ENCODE measurements at regions not wholly inside any gene's neighbourhood (a gene's known extent, or its start where the extent isn't known, plus 50 kb on each side); places are given as distances from the start of the nearest gene placed in this dataset.
A peak's percentile ranks its signal among the peaks of the same experiment; 100 is the strongest.

DNA sequence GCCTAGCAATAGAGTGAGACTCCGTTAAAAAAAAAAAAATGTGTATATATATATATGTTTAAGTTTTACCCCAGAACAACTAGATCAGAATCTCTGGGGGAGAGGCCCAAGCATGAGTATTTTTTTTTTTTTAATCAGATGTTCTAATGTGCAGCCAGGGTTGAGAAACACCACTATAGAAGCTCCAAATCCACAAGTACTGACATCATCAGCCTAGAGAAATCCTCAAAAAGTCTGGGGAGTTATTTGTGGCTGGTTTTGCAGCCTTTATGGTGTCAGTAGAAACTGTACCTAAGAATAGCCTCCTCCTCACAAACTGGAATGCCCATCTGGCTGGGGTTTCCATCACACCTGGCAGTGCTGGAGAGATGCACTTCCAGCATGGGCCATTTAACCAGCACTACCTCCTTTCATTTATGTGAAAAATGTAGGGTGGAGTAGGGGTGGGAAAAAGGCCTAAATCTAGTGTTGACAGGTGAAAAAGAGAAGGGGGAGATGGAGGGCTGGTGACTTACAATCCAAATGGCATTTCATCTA is 93.5 kb downstream of the CBLL2 start:
- H3K4me3 ChIP-seq (ENCODE audit: control insufficient read depth, low read depth, low read length) = no peak overlapping the region
- peak; percentile 69 for DNase-seq (ENCODE audit: low read depth)
- TF ChIP-seq, protein P1, sequence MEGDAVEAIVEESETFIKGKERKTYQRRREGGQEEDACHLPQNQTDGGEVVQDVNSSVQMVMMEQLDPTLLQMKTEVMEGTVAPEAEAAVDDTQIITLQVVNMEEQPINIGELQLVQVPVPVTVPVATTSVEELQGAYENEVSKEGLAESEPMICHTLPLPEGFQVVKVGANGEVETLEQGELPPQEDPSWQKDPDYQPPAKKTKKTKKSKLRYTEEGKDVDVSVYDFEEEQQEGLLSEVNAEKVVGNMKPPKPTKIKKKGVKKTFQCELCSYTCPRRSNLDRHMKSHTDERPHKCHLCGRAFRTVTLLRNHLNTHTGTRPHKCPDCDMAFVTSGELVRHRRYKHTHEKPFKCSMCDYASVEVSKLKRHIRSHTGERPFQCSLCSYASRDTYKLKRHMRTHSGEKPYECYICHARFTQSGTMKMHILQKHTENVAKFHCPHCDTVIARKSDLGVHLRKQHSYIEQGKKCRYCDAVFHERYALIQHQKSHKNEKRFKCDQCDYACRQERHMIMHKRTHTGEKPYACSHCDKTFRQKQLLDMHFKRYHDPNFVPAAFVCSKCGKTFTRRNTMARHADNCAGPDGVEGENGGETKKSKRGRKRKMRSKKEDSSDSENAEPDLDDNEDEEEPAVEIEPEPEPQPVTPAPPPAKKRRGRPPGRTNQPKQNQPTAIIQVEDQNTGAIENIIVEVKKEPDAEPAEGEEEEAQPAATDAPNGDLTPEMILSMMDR (conservative IDR thresholded peaks at IDR 0.05; ENCODE audit: control insufficient read depth, insufficient read depth, low read depth, low read length) = no peak

DNA sequence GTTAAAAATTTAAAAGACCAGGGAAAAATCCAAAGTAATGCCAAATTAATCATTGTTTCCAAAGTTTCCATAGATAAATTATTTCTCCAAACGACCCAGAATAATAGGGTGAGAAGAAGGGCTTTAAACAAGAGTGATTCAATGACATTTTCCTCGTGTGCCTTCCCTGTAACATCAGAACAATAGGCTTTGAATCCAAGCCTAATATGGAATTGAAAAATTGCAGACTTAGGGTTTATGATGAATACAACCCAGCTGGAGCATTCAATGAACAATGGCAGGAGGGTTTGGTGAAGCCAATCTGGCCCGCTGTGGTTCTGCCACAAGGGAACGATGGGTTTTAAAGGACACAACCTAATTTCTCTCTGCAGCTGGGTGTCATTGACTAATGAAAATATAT is 94.2 kb downstream of the CBLL2 start:
- DNase-seq (ENCODE audit: low read depth) = no peak
- H3K4me3 ChIP-seq (ENCODE audit: control insufficient read depth, low read depth, low read length) = no peak overlapping the region
- TF ChIP-seq, protein P1 (conservative IDR thresholded peaks at IDR 0.05; ENCODE audit: control insufficient read depth, insufficient read depth, low read depth, low read length) = no peak

- TF ChIP-seq, protein P1 (conservative IDR thresholded peaks at IDR 0.05; ENCODE audit: control insufficient read depth, insufficient read depth, low read depth, low read length) = no peak
- H3K4me3 ChIP-seq (ENCODE audit: control insufficient read depth, low read depth, low read length) = no peak overlapping the region
- no peak for DNase-seq (ENCODE audit: low read depth)
Observed at GRCh38 chrX:22373094-22373493, 100.4 kb downstream of the CBLL2 start.

DNA sequence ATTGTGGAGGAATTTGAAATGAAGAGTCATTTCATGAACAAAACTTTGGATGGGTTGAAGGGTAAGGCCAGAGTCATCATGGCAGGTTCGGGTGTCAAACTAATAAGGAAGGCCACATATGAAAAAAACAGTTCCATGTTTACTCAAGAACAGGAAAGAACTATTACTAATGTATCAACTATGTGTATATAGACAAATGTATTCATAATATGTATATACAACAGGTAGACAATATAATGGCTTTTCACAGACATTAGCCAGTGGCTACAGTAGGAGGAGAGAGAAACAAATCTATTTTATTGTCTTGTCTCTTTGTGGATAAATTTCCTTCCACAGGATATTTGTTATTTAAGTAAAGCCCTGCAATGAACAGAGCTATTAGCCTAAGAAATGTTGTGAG is 101.1 kb downstream of the CBLL2 start:
- H3K4me3 ChIP-seq (ENCODE audit: control insufficient read depth, low read depth, low read length) = no peak overlapping the region
- no peak for DNase-seq (ENCODE audit: low read depth)
- TF ChIP-seq, protein P1 (conservative IDR thresholded peaks at IDR 0.05; ENCODE audit: control insufficient read depth, insufficient read depth, low read depth, low read length) = no peak

- DNase-seq (ENCODE audit: low read depth) = no peak
- TF ChIP-seq, protein P1 (conservative IDR thresholded peaks at IDR 0.05; ENCODE audit: control insufficient read depth, insufficient read depth, low read depth, low read length) = no peak
- no peak overlapping the region for H3K4me3 ChIP-seq (ENCODE audit: control insufficient read depth, low read depth, low read length)
Observed at GRCh38 chrX:22376369-22376768, 103.7 kb downstream of the CBLL2 start.

GRCh38 chrX:22378296-22378695 is 105.6 kb downstream of the CBLL2 start:
- TF ChIP-seq, protein P1 (conservative IDR thresholded peaks at IDR 0.05; ENCODE audit: control insufficient read depth, insufficient read depth, low read depth, low read length) = no peak
- no peak overlapping the region for H3K4me3 ChIP-seq (ENCODE audit: control insufficient read depth, low read depth, low read length)
- peak; percentile 46 for DNase-seq (ENCODE audit: low read depth)

- no peak for DNase-seq (ENCODE audit: low read depth)
- H3K4me3 ChIP-seq (ENCODE audit: control insufficient read depth, low read depth, low read length) = no peak overlapping the region
- TF ChIP-seq, protein P1 (conservative IDR thresholded peaks at IDR 0.05; ENCODE audit: control insufficient read depth, insufficient read depth, low read depth, low read length) = no peak
Observed at GRCh38 chrX:22383988-22384387, 111.3 kb downstream of the CBLL2 start.
